Colonic mucosa (tissue), 4 donors: ENCODE measurements at regions not wholly inside any gene's neighbourhood (a gene's known extent, or its start where the extent isn't known, plus 50 kb on each side); places are given as distances from the start of the nearest gene placed in this dataset.

Experiments
- DNase-seq: peaks from one replicate; pipeline ENCODE4 v3.0.0-alpha.2; 2020
- H3K27ac ChIP-seq: fragments of 200-600 bp; one replicate; pipeline ENCODE4 v1.8.0; 2021
- H3K27me3 ChIP-seq: fragments of 200-600 bp; one replicate; pipeline ENCODE4 v1.8.0; 2021
- H3K36me3 ChIP-seq: fragments of 200-600 bp; one replicate; pipeline ENCODE4 v1.8.0; 2021
- H3K4me1 ChIP-seq: fragments of 200-600 bp; one replicate; pipeline ENCODE4 v1.8.0; 2021; ENCODE audit warnings: mild to moderate bottlenecking
- H3K4me3 ChIP-seq: fragments of 200-600 bp; one replicate; pipeline ENCODE4 v1.8.0; 2021
- H3K9ac ChIP-seq, 2 donors: one replicate each; pipeline ENCODE4 v1.7.0; 2013; ENCODE audit warnings: control low read depth in 2 of 2, low read depth in 2 of 2, low read length in 2 of 2
- H3K9me3 ChIP-seq: fragments of 200-600 bp; one replicate; pipeline ENCODE4 v1.8.0; 2021
- intact Hi-C: fragments of 100-400 bp; cut with DNase I; formaldehyde crosslinking; loops from one replicate; pipeline ENCODE4 v1.14.1; 2022
- TF ChIP-seq, protein P1 (sequence below): fragments of 200-600 bp; IDR thresholded peaks from one replicate; pipeline ENCODE4 v1.8.0; 2022; ENCODE audit warnings: antibody characterized with exemption, mild to moderate bottlenecking
- donor health status: healthy.
- donor health status: DM: no; HTN: no; CAD: no.
- donor health status: DM: no; HTN: no; CAD: no.

GRCh38 chr1:55696891-55697290 lies 481.7 kb upstream of the USP24 start:
- Histone ChIP-seq H3K9ac (no peak overlapping the region), H3K27me3 (no peaks in the 10 kb centered on the region), H3K36me3 (no peaks in the 10 kb centered on the region), H3K27ac (no peak overlapping the region), H3K9me3 (no peaks in the 10 kb centered on the region), H3K4me3 (no peak overlapping the region), H3K4me1 (no peaks in the 10 kb centered on the region)
- intact Hi-C loops: no loop called here
- DNase-seq: no peak
- TF ChIP-seq, protein P1, sequence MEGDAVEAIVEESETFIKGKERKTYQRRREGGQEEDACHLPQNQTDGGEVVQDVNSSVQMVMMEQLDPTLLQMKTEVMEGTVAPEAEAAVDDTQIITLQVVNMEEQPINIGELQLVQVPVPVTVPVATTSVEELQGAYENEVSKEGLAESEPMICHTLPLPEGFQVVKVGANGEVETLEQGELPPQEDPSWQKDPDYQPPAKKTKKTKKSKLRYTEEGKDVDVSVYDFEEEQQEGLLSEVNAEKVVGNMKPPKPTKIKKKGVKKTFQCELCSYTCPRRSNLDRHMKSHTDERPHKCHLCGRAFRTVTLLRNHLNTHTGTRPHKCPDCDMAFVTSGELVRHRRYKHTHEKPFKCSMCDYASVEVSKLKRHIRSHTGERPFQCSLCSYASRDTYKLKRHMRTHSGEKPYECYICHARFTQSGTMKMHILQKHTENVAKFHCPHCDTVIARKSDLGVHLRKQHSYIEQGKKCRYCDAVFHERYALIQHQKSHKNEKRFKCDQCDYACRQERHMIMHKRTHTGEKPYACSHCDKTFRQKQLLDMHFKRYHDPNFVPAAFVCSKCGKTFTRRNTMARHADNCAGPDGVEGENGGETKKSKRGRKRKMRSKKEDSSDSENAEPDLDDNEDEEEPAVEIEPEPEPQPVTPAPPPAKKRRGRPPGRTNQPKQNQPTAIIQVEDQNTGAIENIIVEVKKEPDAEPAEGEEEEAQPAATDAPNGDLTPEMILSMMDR: no peak

DNA sequence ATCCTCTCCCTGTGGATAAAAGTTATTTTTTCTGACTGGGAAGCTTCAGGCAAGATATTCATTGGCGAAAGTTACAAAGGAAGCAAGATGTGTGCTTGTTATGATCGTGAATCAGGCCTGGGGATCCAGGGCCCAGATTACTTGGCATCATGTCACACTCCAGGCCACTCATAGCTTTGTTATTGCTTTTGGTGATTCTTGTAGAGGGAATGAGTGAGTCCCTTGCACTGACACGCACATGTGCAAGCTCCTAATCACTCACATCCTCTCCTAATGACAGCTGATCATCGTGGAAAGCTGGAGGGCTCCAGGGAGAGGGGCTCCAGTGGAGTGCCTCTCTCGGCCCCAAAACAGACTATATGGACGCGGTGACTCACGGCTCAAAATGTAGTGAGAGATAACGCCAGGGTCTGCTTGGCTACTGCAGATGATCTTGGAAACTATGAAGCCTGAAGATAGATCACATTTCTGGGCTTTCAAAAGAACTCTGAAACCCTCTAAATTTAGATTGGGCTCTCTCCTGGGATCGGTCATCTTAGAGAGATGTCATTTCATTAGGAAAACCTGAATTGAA lies 481.1 kb upstream of the USP24 start:
- no peaks in the 10 kb centered on the region for H3K27me3 ChIP-seq
- no peaks in the 10 kb centered on the region for H3K9me3 ChIP-seq
- H3K9ac ChIP-seq: no peak overlapping the region
- no peak overlapping the region for H3K4me3 ChIP-seq
- no peaks in the 10 kb centered on the region for H3K36me3 ChIP-seq
- TF ChIP-seq, protein P1: no peak
- intact Hi-C loops: no loop called here
- no peaks in the 10 kb centered on the region for H3K4me1 ChIP-seq
- peak overlapping the region; percentile 12 for H3K27ac ChIP-seq
- DNase-seq: no peak

DNA sequence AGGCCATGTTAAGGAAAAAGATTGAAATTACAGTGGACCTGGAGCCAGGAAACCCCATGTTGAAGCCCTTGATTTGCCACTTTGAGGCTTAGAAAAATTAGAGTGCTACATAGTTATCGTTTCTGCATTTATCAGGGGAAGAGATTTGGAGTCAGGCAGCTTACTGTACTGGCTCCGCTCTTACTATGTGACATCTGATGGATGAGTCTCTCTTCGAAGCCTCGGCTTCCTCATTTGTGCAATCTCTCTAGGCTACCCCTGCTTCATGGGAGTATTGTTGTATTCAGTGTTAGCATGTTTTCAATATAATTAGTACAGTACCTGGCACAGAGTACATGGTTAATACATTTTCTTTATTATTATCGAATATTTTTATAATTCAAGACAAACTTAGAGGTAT lies 480.4 kb upstream of the USP24 start:
- Histone ChIP-seq H3K27me3 (no peaks in the 10 kb centered on the region), H3K4me3 (no peak overlapping the region), H3K4me1 (no peaks in the 10 kb centered on the region), H3K36me3 (no peaks in the 10 kb centered on the region), H3K9me3 (no peaks in the 10 kb centered on the region), H3K9ac (no peak overlapping the region), H3K27ac (no peak overlapping the region)
- TF ChIP-seq, protein P1: no peak
- intact Hi-C loops: no loop called here
- DNase-seq: no peak

DNA sequence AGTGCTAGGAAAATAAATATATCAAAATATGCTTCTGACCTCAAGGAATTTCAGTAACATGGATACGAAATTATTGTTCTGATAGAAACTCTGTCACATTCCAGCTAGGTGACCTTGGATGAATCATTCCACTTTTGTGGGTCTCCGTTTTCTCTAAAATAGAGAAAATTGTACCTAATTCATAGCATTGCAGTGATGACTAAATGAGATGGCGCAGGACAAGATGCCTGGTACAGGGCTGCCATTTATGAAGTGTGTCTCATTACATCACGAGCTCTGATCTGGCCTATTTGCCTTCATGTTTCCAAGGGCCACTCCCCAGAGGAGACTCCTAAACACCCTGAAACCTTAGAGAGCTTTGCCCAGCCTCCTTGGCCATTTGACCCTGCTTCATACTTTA lies 480.0 kb upstream of the USP24 start:
- H3K9ac ChIP-seq: no peak overlapping the region
- H3K4me3 ChIP-seq: no peak overlapping the region
- no peaks in the 10 kb centered on the region for H3K27me3 ChIP-seq
- no peak overlapping the region for H3K27ac ChIP-seq
- DNase-seq: no peak
- TF ChIP-seq, protein P1: no peak
- intact Hi-C loops: no loop called here
- H3K9me3 ChIP-seq: no peaks in the 10 kb centered on the region
- H3K4me1 ChIP-seq: no peaks in the 10 kb centered on the region
- H3K36me3 ChIP-seq: no peaks in the 10 kb centered on the region

GRCh38 chr1:55694310-55694801 lies 479.2 kb upstream of the USP24 start:
- no peak for DNase-seq
- H3K27ac ChIP-seq: no peak overlapping the region
- H3K9me3 ChIP-seq: no peaks in the 10 kb centered on the region

More at GRCh38 chr1:55694310-55694801, 479.2 kb upstream of the USP24 start:
- TF ChIP-seq, protein P1: no peak
- H3K36me3 ChIP-seq: no peaks in the 10 kb centered on the region
- no peak overlapping the region for H3K9ac ChIP-seq
- intact Hi-C loops: no loop called here
- no peaks in the 10 kb centered on the region for H3K27me3 ChIP-seq
- H3K4me1 ChIP-seq: no peaks in the 10 kb centered on the region
- no peak overlapping the region for H3K4me3 ChIP-seq
